Heart left ventricle (tissue), 16 donors: ENCODE measurements at regions not wholly inside any gene's neighbourhood (a gene's known extent, or its start where the extent isn't known, plus 50 kb on each side); places are given as distances from the start of the nearest gene placed in this dataset.

ENCODE experiments used
- ATAC-seq, 4 donors: fragments of 200-7000 bp; cut with Tn5 transposase; one replicate each; pipeline ENCODE4 v1.9.1; 2020 to 2022; ENCODE audit warnings: moderate library complexity in 4 of 4, mild to moderate bottlenecking in 3 of 4, moderate number of reproducible peaks in 1 of 4
- DNase-seq, 5 donors: peaks; one replicate each; pipeline ENCODE4 v3.0.0-alpha.2; 2020
- H3K27ac ChIP-seq, 12 donors: fragments of 200-600 bp; sonication (generic) in 4 of 12; one replicate each; pipeline versions ENCODE4 v1.5.0 to v1.8.0; 2016 to 2022; ENCODE audit warnings: mild to moderate bottlenecking in 2 of 12
- H3K27me3 ChIP-seq, 9 donors: fragments of 200-600 bp; sonication (generic) in 2 of 9; one replicate each; pipeline versions ENCODE4 v1.5.1 to v1.8.0; 2016 to 2022; ENCODE audit warnings: mild to moderate bottlenecking in 3 of 9
- H3K36me3 ChIP-seq, 9 donors: fragments of 200-600 bp; sonication (generic) in 2 of 9; one replicate each; pipeline versions ENCODE4 v1.5.0 to v1.8.0; 2018 to 2022; ENCODE audit warnings: mild to moderate bottlenecking in 2 of 9
- H3K4me1 ChIP-seq, 12 donors: fragments of 200-600 bp; sonication (generic) in 4 of 12; one replicate each; pipeline versions ENCODE4 v1.5.0 to v1.8.0; 2016 to 2022; ENCODE audit warnings: mild to moderate bottlenecking in 3 of 12
- H3K4me3 ChIP-seq, 12 donors: fragments of 200-600 bp; sonication (generic) in 4 of 12; one replicate each; pipeline versions ENCODE4 v1.5.0 to v1.8.0; 2017 to 2022; ENCODE audit warnings: mild to moderate bottlenecking in 9 of 12, moderate library complexity in 4 of 12
- H3K9me3 ChIP-seq, 12 donors: fragments of 200-600 bp; sonication (generic) in 4 of 12; one replicate each; pipeline versions ENCODE4 v1.5.0 to v1.8.0; 2016 to 2022; ENCODE audit warnings: mild to moderate bottlenecking in 1 of 12
- CTCF ChIP-seq, 12 donors: fragments of 200-600 bp; sonication (generic) in 4 of 12; IDR thresholded peaks; one replicate each; pipeline versions ENCODE4 v1.5.0 to v1.8.0; 2018 to 2022; ENCODE audit warnings: antibody characterized with exemption in 12 of 12, mild to moderate bottlenecking in 5 of 12
- POLR2A ChIP-seq, 2 donors: fragments of 450-650 bp; IDR thresholded peaks; one replicate each; pipeline ENCODE4 v1.6.1; 2017; ENCODE audit warnings: antibody characterized with exemption in 2 of 2, mild to moderate bottlenecking in 2 of 2, moderate library complexity in 2 of 2
- WGBS, 4 donors: extraction: QIAGEN DNeasy Blood & Tissue Kit in 2 of 4; methylation state at CpG; one replicate each; pipeline versions ENCODE4 v1.1.5 to v1.1.7; 2013 to 2018; 5-methylcytosine and 5-hydroxymethylcytosine counted together
- intact Hi-C, 10 donors: fragments of 100-400 bp; cut with DNase I; formaldehyde crosslinking; loops; one replicate each; pipeline versions ENCODE4 v1.11.1 to v1.14.2; 2022
- donor health status: ischemic (EF 13 %, LVEDD 7.1; RV severe dilation, severe dysfunction).
- donor health status: healthy with polysubstance abuse.
- donor health status: DM: no; HTN: yes; CAD: no.
- donor health status: DM: no; HTN: no; CAD: no.
- donor health status: ischemic (EF 25% LVEDD 6.9; RV normal size, moderate dysfunction).
- donor health status: ischemic (EF 25% LVEDD 5.7; RV mildly dilated, moderate dysfunction).
- donor health status: healthy.
- donor health status: DM: yes; HTN: yes; CAD: no.
- donor health status: ischemic (EF 35%, LVEDD 5.7; RV mildly dilated, moderate dysfunction).
- donor health status: nonischemic (EF 11% LVEDD 7.7; RV severe dilation, severe dysfunction).
- donor health status: DM: yes; HTN: yes; CAD: no.
- donor health status: PGD.
- donor health status: ischemic (EF 29% LVEDD 5.4; RV normal size, mild dysfunction).
- donor health status: nonischemic (EF 23%, LVEDD 6.1; RV moderate dilation, normal function).

- Histone ChIP-seq H3K27ac (no peak overlapping the region), H3K9me3 (no peaks in the 10 kb centered on the region), H3K36me3 (no peaks in the 10 kb centered on the region), H3K4me3 (no peak overlapping the region), H3K4me1 (peaks cover 0 to 9% (median 0%) of the 10 kb centered on the region in 12 donors), H3K27me3 (no peaks in the 10 kb centered on the region)
- peak in 1 of 4 donors; percentile 44 for ATAC-seq
- no peak for DNase-seq
- TF ChIP-seq POLR2A (IDR thresholded peaks at IDR 0.05), result no peak
- TF ChIP-seq CTCF (IDR thresholded peaks at IDR 0.05), result no peak
- 67 to 75% (median 69%) methylated on average over 6 of the region's 6 CpGs for WGBS, 4 donors
- intact Hi-C loops, result no loop called here
These were observed 248.3 kb downstream of the PHF14 start for GRCh38 chr7:11221984-11222383.

GRCh38 chr7:11224535-11224934 is 250.9 kb downstream of the PHF14 start:
- ATAC-seq (no peak), DNase-seq (no peak)
- no peak overlapping the region for H3K27ac ChIP-seq
- TF ChIP-seq POLR2A (IDR thresholded peaks at IDR 0.05) (no peak), CTCF (IDR thresholded peaks at IDR 0.05) (no peak)
- H3K9me3 ChIP-seq, result no peaks in the 10 kb centered on the region
- no peaks in the 10 kb centered on the region for H3K36me3 ChIP-seq
- intact Hi-C loops, result no loop called here
- no peak overlapping the region for H3K4me3 ChIP-seq
- H3K27me3 ChIP-seq, result no peaks in the 10 kb centered on the region
- H3K4me1 ChIP-seq, result peaks cover 0 to 20% (median 7%) of the 10 kb centered on the region in 12 donors

GRCh38 chr7:11228515-11228914 is 254.8 kb downstream of the PHF14 start:
- intact Hi-C loops, result no loop called here
- TF ChIP-seq CTCF (IDR thresholded peaks at IDR 0.05), result no peak
- no peak for TF ChIP-seq POLR2A (IDR thresholded peaks at IDR 0.05)
- H3K27me3 ChIP-seq, result no peaks in the 10 kb centered on the region
- peak; percentile 42 to 84 (median 76) for DNase-seq
- H3K4me3 ChIP-seq, result no peak overlapping the region
- peak; percentile 83 to 93 (median 87) for ATAC-seq
- WGBS, 4 donors, result 3 to 20% (median 11%) methylated on average over 2 of the region's 2 CpGs
- H3K4me1 ChIP-seq, result peaks cover 0 to 20% (median 6%) of the 10 kb centered on the region in 12 donors
- H3K36me3 ChIP-seq, result no peaks in the 10 kb centered on the region
- peak overlapping the region in 1 of 12 donors; percentile 19 for H3K27ac ChIP-seq
- no peaks in the 10 kb centered on the region for H3K9me3 ChIP-seq

- Histone ChIP-seq H3K27ac (no peak overlapping the region), H3K4me1 (peaks cover 0 to 20% (median 6%) of the 10 kb centered on the region in 12 donors), H3K4me3 (no peak overlapping the region), H3K36me3 (no peaks in the 10 kb centered on the region), H3K9me3 (no peaks in the 10 kb centered on the region), H3K27me3 (no peaks in the 10 kb centered on the region)
- TF ChIP-seq CTCF (IDR thresholded peaks at IDR 0.05) (no peak), POLR2A (IDR thresholded peaks at IDR 0.05) (no peak)
- intact Hi-C loops, result no loop called here
- ATAC-seq, result no peak
- DNase-seq, result no peak
- 29 to 73% (median 62%) methylated on average over 1 of the region's 1 CpG for WGBS, 4 donors
These were observed 257.5 kb downstream of the PHF14 start for GRCh38 chr7:11231190-11231589.
